ENCODE measurements at regions not wholly inside any gene's neighbourhood (a gene's known extent, or its start where the extent isn't known, plus 50 kb on each side); places are given as distances from the start of the nearest gene placed in this dataset.

DNA sequence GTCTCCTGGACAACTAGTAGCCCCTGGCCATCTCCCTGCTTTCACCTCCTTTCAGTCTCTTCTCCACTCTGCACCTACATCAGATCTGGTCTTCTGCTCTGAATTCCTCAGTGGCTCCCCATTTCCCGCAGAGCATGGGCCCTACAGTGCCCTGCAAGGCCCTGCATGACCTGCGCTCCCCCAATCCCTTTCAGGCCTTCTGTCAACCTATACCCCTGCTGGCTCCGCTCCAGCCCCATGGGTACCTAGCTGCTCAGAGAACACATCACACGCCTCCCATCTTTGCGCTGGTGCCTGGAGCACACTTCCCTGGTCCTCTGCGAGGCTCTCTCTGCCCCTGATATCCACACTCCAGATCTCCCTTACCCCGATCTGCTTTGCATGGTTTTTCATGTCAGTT lies 145.2 kb downstream of the KATNIP start:
- no peaks in the 10 kb centered on the region for H3K4me1 ChIP-seq
- TF ChIP-seq, protein P1, sequence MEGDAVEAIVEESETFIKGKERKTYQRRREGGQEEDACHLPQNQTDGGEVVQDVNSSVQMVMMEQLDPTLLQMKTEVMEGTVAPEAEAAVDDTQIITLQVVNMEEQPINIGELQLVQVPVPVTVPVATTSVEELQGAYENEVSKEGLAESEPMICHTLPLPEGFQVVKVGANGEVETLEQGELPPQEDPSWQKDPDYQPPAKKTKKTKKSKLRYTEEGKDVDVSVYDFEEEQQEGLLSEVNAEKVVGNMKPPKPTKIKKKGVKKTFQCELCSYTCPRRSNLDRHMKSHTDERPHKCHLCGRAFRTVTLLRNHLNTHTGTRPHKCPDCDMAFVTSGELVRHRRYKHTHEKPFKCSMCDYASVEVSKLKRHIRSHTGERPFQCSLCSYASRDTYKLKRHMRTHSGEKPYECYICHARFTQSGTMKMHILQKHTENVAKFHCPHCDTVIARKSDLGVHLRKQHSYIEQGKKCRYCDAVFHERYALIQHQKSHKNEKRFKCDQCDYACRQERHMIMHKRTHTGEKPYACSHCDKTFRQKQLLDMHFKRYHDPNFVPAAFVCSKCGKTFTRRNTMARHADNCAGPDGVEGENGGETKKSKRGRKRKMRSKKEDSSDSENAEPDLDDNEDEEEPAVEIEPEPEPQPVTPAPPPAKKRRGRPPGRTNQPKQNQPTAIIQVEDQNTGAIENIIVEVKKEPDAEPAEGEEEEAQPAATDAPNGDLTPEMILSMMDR (IDR thresholded peaks at IDR 0.05), result no peak
- peaks cover 17% of the 10 kb centered on the region for H3K36me3 ChIP-seq
- ATAC-seq, result no peak
- intact Hi-C loops (cut with DNase I), result no loop called here
- no peak for DNase-seq
- H3K27me3 ChIP-seq (ENCODE audit: low read depth), result no peaks in the 10 kb centered on the region
- no peak overlapping the region for H3K27ac ChIP-seq
- no peak overlapping the region for H3K4me3 ChIP-seq
- H3K9me3 ChIP-seq, result no peaks in the 10 kb centered on the region

GRCh38 chr16:27698266-27698665 lies 148.3 kb downstream of the KATNIP start:
- Histone ChIP-seq H3K4me3 (no peak overlapping the region), H3K9me3 (no peaks in the 10 kb centered on the region), H3K4me1 (no peaks in the 10 kb centered on the region), H3K27me3 (ENCODE audit: low read depth) (no peaks in the 10 kb centered on the region), H3K36me3 (peaks cover 23% of the 10 kb centered on the region), H3K27ac (no peak overlapping the region)
- no peak for DNase-seq
- TF ChIP-seq, protein P1 (IDR thresholded peaks at IDR 0.05), result no peak
- ATAC-seq, result no peak
- intact Hi-C loops (cut with DNase I), result no loop called here

DNA sequence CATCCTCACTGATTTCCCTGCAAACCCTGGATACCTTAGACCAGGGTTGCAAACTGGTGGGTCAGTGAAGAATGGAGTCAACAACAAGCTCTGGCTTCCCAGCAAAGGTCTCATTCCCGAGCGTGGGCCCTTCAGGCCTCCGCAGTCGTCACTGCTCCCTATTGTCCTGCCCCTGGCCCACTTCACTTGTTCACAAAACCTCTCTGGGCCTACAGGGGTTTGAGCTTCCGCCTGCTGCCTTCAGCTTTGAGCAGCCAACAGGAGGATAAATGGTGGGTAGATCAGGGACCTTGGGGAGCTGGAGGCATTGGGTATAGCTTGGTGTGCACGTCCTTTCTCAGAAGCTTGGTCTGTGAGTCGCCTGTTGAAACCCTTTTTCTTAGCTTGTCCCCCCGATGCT lies 148.8 kb downstream of the KATNIP start:
- intact Hi-C loops (cut with DNase I), result no loop called here
- no peak overlapping the region for H3K27ac ChIP-seq
- no peaks in the 10 kb centered on the region for H3K9me3 ChIP-seq
- no peaks in the 10 kb centered on the region for H3K4me1 ChIP-seq
- peaks cover 23% of the 10 kb centered on the region for H3K36me3 ChIP-seq
- H3K27me3 ChIP-seq (ENCODE audit: low read depth), result no peaks in the 10 kb centered on the region
- ATAC-seq (no peak), DNase-seq (no peak)
- H3K4me3 ChIP-seq, result no peak overlapping the region
- TF ChIP-seq, protein P1 (IDR thresholded peaks at IDR 0.05), result no peak

DNA sequence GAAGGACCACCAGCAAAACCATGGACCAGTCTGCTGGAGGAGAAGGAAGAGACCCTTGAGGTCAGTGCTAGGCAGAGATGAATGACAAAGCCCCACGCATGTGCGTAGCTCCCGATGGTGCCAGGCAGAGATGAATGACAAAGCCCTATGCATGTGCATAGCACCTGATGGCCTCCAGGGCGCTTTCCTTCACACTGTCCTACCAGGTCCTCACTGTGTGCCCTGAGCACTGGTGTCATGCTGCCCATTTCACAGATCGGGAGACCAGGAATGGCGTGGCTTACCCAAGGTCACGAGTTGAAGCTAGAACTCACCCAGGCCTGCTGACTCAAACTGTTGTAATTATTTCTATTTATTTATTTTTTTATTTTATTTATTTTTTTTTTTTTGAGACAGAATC lies 149.6 kb downstream of the KATNIP start:
- DNase-seq, result no peak
- H3K36me3 ChIP-seq, result peaks cover 23% of the 10 kb centered on the region

GRCh38 chr16:27700304-27700995 lies 150.5 kb downstream of the KATNIP start:
- DNase-seq (no peak), ATAC-seq (no peak)
- H3K4me1 ChIP-seq, result no peaks in the 10 kb centered on the region
- no peaks in the 10 kb centered on the region for H3K27me3 ChIP-seq (ENCODE audit: low read depth)
- H3K4me3 ChIP-seq, result no peak overlapping the region
- TF ChIP-seq, protein P1 (IDR thresholded peaks at IDR 0.05), result no peak
- H3K9me3 ChIP-seq, result no peaks in the 10 kb centered on the region
- peaks cover 23% of the 10 kb centered on the region for H3K36me3 ChIP-seq
- intact Hi-C loops (cut with DNase I), result no loop called here
- no peak overlapping the region for H3K27ac ChIP-seq

More for the DNA sequence above, 149.6 kb downstream of the KATNIP start:
- Histone ChIP-seq H3K4me1 (no peaks in the 10 kb centered on the region), H3K27me3 (ENCODE audit: low read depth) (no peaks in the 10 kb centered on the region), H3K27ac (no peak overlapping the region), H3K9me3 (no peaks in the 10 kb centered on the region), H3K4me3 (no peak overlapping the region)
- TF ChIP-seq, protein P1 (IDR thresholded peaks at IDR 0.05), result no peak
- intact Hi-C loops (cut with DNase I), result no loop called here
- no peak for ATAC-seq

All from lower lobe of right lung (tissue), 2 donors.